Gastroesophageal sphincter (tissue), 3 donors: ENCODE measurements at regions not wholly inside any gene's neighbourhood (a gene's known extent, or its start where the extent isn't known, plus 50 kb on each side); places are given as distances from the start of the nearest gene placed in this dataset.

Source experiments
- CTCF ChIP-seq, 4 experiments: fragments of 200-600 bp in 2 of 4; fragments of 450-650 bp in 2 of 4; sonication (generic) in 1 of 4; IDR thresholded peaks; one replicate each; pipeline ENCODE4 v1.5.1; 2017 to 2019; ENCODE audit warnings: antibody characterized with exemption in 4 of 4, mild to moderate bottlenecking in 2 of 4, moderate library complexity in 2 of 4
- EP300 ChIP-seq: sonication (generic); formaldehyde crosslinking; IDR thresholded peaks from one replicate; pipeline ENCODE4 v1.6.1; 2017; ENCODE audit warnings: antibody characterized with exemption, mild to moderate bottlenecking
- POLR2A ChIP-seq, 2 donors: fragments of 450-650 bp; IDR thresholded peaks; one replicate each; pipeline ENCODE4 v1.6.1; 2017; ENCODE audit warnings: antibody characterized with exemption in 2 of 2, mild to moderate bottlenecking in 2 of 2, moderate library complexity in 1 of 2
- POLR2AphosphoS5 ChIP-seq: sonication (generic); formaldehyde crosslinking; IDR thresholded peaks from one replicate; pipeline ENCODE4 v1.6.1; 2017; ENCODE audit warnings: antibody characterized with exemption

- TF ChIP-seq POLR2A (IDR thresholded peaks at IDR 0.05) (no peak), CTCF (IDR thresholded peaks at IDR 0.05) (no peak), POLR2AphosphoS5 (no peak), EP300 (no peak)
These were observed 1369.4 kb upstream of the PRMT6 start for GRCh38 chr1:105686874-105687690.
